ENCODE measurements at regions not wholly inside any gene's neighbourhood (a gene's known extent, or its start where the extent isn't known, plus 50 kb on each side); places are given as distances from the start of the nearest gene placed in this dataset.

DNA sequence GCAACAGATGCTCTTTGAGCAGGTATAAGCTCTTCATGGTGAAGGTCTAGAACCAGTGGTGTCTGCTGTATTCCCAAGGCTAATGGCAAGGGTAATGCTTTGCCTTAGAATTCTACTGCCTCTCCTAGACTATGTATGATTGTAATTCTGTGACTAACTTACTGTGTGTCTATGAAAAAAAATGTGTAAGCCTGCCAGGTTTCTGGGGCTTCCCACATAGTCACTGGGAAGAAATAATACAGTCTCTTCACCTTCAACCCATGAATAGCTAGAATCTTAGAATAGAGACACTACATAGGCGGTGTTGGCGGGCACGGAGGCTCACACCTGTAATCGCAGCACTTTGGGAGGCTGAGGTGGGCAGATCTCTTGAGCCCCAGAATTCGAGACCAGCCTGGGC is 84.1 kb downstream of the C11orf91 start:
- TF ChIP-seq CTCF (IDR thresholded peaks at IDR 0.05) (no peak), POLR2AphosphoS5 (IDR thresholded peaks at IDR 0.05) (no peak)
